Fibroblast of skin of right quadriceps (primary cell): ENCODE measurements at regions not wholly inside any gene's neighbourhood (a gene's known extent, or its start where the extent isn't known, plus 50 kb on each side); places are given as distances from the start of the nearest gene placed in this dataset.
A peak's percentile ranks its signal among the peaks of the same experiment; 100 is the strongest.

Experiments
- DNase-seq: peaks from one replicate; pipeline ENCODE4 v3.0.0-alpha.2; 2013

- DNase-seq, result no peak
Measured at GRCh38 chr4:65120287-65120686, 550.0 kb downstream of the EPHA5 start.

- DNase-seq, result no peak
Measured at GRCh38 chr4:65102419-65102818, 567.9 kb downstream of the EPHA5 start.

GRCh38 chr4:65096630-65097029, 573.7 kb downstream of the EPHA5 start:
- DNase-seq, result no peak

GRCh38 chr4:65089666-65090065, 580.6 kb downstream of the EPHA5 start:
- DNase-seq, result peak; percentile 0

- no peak for DNase-seq
Measured at GRCh38 chr4:65083076-65083475, 587.2 kb downstream of the EPHA5 start.

- DNase-seq, result no peak
Measured at GRCh38 chr4:65071564-65071963, 598.7 kb downstream of the EPHA5 start.

- DNase-seq, result no peak
Measured at GRCh38 chr4:65069177-65069576, 601.1 kb downstream of the EPHA5 start.

- no peak for DNase-seq
Measured at GRCh38 chr4:65066106-65066505, 604.2 kb downstream of the EPHA5 start.

GRCh38 chr4:65063601-65064000, 606.7 kb downstream of the EPHA5 start:
- DNase-seq, result no peak

- no peak for DNase-seq
Measured at GRCh38 chr4:65050786-65051185, 619.5 kb downstream of the EPHA5 start.

GRCh38 chr4:65046192-65047133, 623.8 kb downstream of the EPHA5 start:
- no peak for DNase-seq

GRCh38 chr4:65033899-65034298, 624.6 kb upstream of the TECRL start:
- no peak for DNase-seq

- no peak for DNase-seq
Measured at GRCh38 chr4:65028592-65028991, 619.3 kb upstream of the TECRL start.

- DNase-seq, result no peak
Measured at GRCh38 chr4:65023883-65024670, 614.8 kb upstream of the TECRL start.

- DNase-seq, result no peak
Measured at GRCh38 chr4:65023081-65023480, 613.8 kb upstream of the TECRL start.

- no peak for DNase-seq
Measured at GRCh38 chr4:65021737-65022136, 612.5 kb upstream of the TECRL start.

- no peak for DNase-seq
Measured at GRCh38 chr4:65021149-65021548, 611.9 kb upstream of the TECRL start.

GRCh38 chr4:65019775-65020174, 610.5 kb upstream of the TECRL start:
- DNase-seq, result no peak

GRCh38 chr4:65018313-65018712, 609.1 kb upstream of the TECRL start:
- no peak for DNase-seq

- DNase-seq, result no peak
Measured at GRCh38 chr4:65014078-65014477, 604.8 kb upstream of the TECRL start.

GRCh38 chr4:65007841-65008439, 598.7 kb upstream of the TECRL start:
- DNase-seq, result peak; percentile 8

GRCh38 chr4:64975177-64975576, 565.9 kb upstream of the TECRL start:
- no peak for DNase-seq

- no peak for DNase-seq
Measured at GRCh38 chr4:64969081-64969480, 559.8 kb upstream of the TECRL start.

- DNase-seq, result no peak
Measured at GRCh38 chr4:64967286-64967685, 558.0 kb upstream of the TECRL start.
